K562 (cell line): ENCODE measurements at regions not wholly inside any gene's neighbourhood (a gene's known extent, or its start where the extent isn't known, plus 50 kb on each side); places are given as distances from the start of the nearest gene placed in this dataset.

Source experiments
- ATAC-seq: fragments of 200-7000 bp; cut with Tn5 transposase; 3 replicates; pipeline ENCODE4 v1.9.1; 2020; ENCODE audit warnings: moderate library complexity
- BruUV-seq: library from RNA; stranded (reverse); fragments of 400-500 nt; replicated peaks from 2 replicates; lab custom pipeline; 2021; lab: Mats Ljungman, UMichigan
- CTCF ChIA-PET: fragments of 300-600 bp; formaldehyde crosslinking; extraction: SDS; loops from one replicate; lab custom pipeline; 2021; ENCODE audit warnings: low intra/inter-chr PET ratio; lab: Yijun Ruan, JAX
- POLR2A ChIA-PET: fragments of 300-600, 350-650 bp; sonication (Branson Sonifier 250); formaldehyde crosslinking; extraction: SDS; loops from one replicate; lab custom pipeline; 2021; ENCODE audit warnings: antibody characterized with exemption, inconsistent platforms; lab: Yijun Ruan, JAX
- DNase-seq, 4 experiments: peaks; one replicate each; pipeline versions ENCODE4 v3.0.0 to v3.0.0-alpha.2; 2011 to 2018; ENCODE audit warnings: low spot score in 3 of 4, mixed read lengths in 3 of 4; ENCODE audit errors: extremely low read depth in 1 of 4
- FAIRE-seq: peaks from 2 replicates; lab custom pipeline; 2011; peaks lifted over from hg19 to GRCh38; lab: Jason Lieb, UNC
- H2AFZ ChIP-seq: 2 replicates; pipeline ENCODE4 v1.6.0; 2011; ENCODE audit warnings: low read depth, low read length, control low read depth, inconsistent platforms
- H3K27ac ChIP-seq: fragments of 200-600 bp; 3 replicates; pipeline ENCODE4 v1.8.0; 2011; ENCODE audit warnings: low read depth, mild to moderate bottlenecking, control low read depth, inconsistent platforms, low read length, moderate library complexity, mixed read lengths; ENCODE audit errors: extremely low read depth
- H3K27me3 ChIP-seq, 2 experiments: fragments of 300-600 bp in 1 of 2; 2 replicates in 1 of 2; 3 replicates in 1 of 2; pipeline versions ENCODE4 v1.6.0 to v1.8.0; 2011; ENCODE audit warnings: inconsistent platforms in 2 of 2, low read length in 2 of 2, mild to moderate bottlenecking in 1 of 2, mixed read lengths in 1 of 2, moderate library complexity in 1 of 2; ENCODE audit not compliant: control insufficient read depth in 2 of 2, insufficient read depth in 2 of 2
- H3K36me3 ChIP-seq: fragments of 300-600 bp; 3 replicates; pipeline ENCODE4 v1.8.0; 2011; ENCODE audit warnings: mild to moderate bottlenecking, low read length, inconsistent platforms; ENCODE audit not compliant: control insufficient read depth, insufficient read depth
- H3K4me1 ChIP-seq, 2 experiments: fragments of 200-600 bp in 1 of 2; replicated peaks in 1 of 2; 2 replicates in 1 of 2; 3 replicates in 1 of 2; pipeline versions ENCODE4 v1.5.1 to v1.8.0; 2011; ENCODE audit warnings: inconsistent platforms in 2 of 2, low read length in 2 of 2, mild to moderate bottlenecking in 1 of 2, mixed read lengths in 1 of 2, moderate library complexity in 1 of 2; ENCODE audit not compliant: control insufficient read depth in 2 of 2, insufficient read depth in 2 of 2
- H3K4me2 ChIP-seq: 2 replicates; pipeline ENCODE4 v1.6.1; 2011; ENCODE audit warnings: low read length, control low read depth, inconsistent platforms, mixed read lengths; ENCODE audit not compliant: insufficient read depth
- H3K4me3 ChIP-seq: fragments of 200-600 bp; sonication (generic), shearing (Covaris generic); 2 replicates; pipeline ENCODE4 v1.5.1; 2016; ENCODE audit warnings: control low read depth, inconsistent platforms
- H3K79me2 ChIP-seq: fragments of 200-600 bp; 3 replicates; pipeline ENCODE4 v1.8.0; 2011; ENCODE audit warnings: low read length, inconsistent platforms; ENCODE audit not compliant: control insufficient read depth, insufficient read depth
- H3K9ac ChIP-seq, 2 experiments: 2 replicates each; pipeline versions ENCODE4 v1.6.0 to v1.6.1; 2011; ENCODE audit warnings: low read depth in 2 of 2, low read length in 2 of 2, control low read depth in 1 of 2, inconsistent platforms in 1 of 2, mild to moderate bottlenecking in 1 of 2, mixed read lengths in 1 of 2; ENCODE audit not compliant: insufficient read depth in 1 of 2
- H3K9me1 ChIP-seq: one replicate; pipeline ENCODE4 v1.6.0; 2011; ENCODE audit warnings: inconsistent platforms, mild to moderate bottlenecking, low read length, moderate library complexity; ENCODE audit not compliant: control insufficient read depth, insufficient read depth
- H3K9me3 ChIP-seq: replicated peaks from 2 replicates; pipeline ENCODE4 v1.5.1; 2011; ENCODE audit warnings: low read depth, low read length, inconsistent platforms; ENCODE audit not compliant: control insufficient read depth, insufficient read depth
- H4K20me1 ChIP-seq: replicated peaks from 2 replicates; pipeline ENCODE4 v1.6.1; 2011; ENCODE audit warnings: low read length, inconsistent platforms, mixed read lengths; ENCODE audit not compliant: control insufficient read depth, insufficient read depth
- CTCFL ChIP-seq: IDR thresholded peaks from 2 replicates; pipeline ENCODE4 v1.6.1; 2011; ENCODE audit warnings: borderline replicate concordance, low read depth, mild to moderate bottlenecking, moderate library complexity, low read length; ENCODE audit not compliant: insufficient read depth, poor library complexity, severe bottlenecking
- FOSL1 ChIP-seq: fragments of 200-800 bp; sonication (Bioruptor generic); conservative IDR thresholded peaks from 2 replicates; pipeline ENCODE4 v1.6.1; 2016; ENCODE audit warnings: missing genetic modification characterization, missing compliant biosample characterization
- FOXJ3 ChIP-seq: sonication (generic); formaldehyde crosslinking; IDR thresholded peaks from 2 replicates; pipeline ENCODE4 v1.4.0; 2020; ENCODE audit warnings: mild to moderate bottlenecking, missing genetic modification reagents
- HNRNPUL1 ChIP-seq: fragments of 200-400 bp; formaldehyde crosslinking; IDR thresholded peaks from 2 replicates; pipeline ENCODE4 v1.6.1; 2017; ENCODE audit warnings: low read length
- IRF2 ChIP-seq: sonication (generic); formaldehyde crosslinking; IDR thresholded peaks from 2 replicates; pipeline ENCODE4 v1.8.1; 2022; ENCODE audit warnings: mild to moderate bottlenecking, missing genetic modification reagents
- MAFK ChIP-seq: IDR thresholded peaks from 2 replicates; pipeline ENCODE4 v1.6.1; 2011; ENCODE audit warnings: low read length, improper control_type of control experiment
- RBM22 ChIP-seq: fragments of 200-400 bp; formaldehyde crosslinking; IDR thresholded peaks from 2 replicates; pipeline ENCODE4 v1.6.1; 2018; ENCODE audit warnings: low read length, low read depth; ENCODE audit not compliant: poor library complexity, severe bottlenecking
- SMAD2 ChIP-seq: fragments of 150-350 bp; IDR thresholded peaks from 2 replicates; pipeline ENCODE4 v1.6.1; 2014; ENCODE audit warnings: low read depth, mild to moderate bottlenecking, low read length
- SRSF7 ChIP-seq: fragments of 200-400 bp; formaldehyde crosslinking; optimal IDR thresholded peaks from 2 replicates; pipeline ENCODE3; 2017; ENCODE audit warnings: mild to moderate bottlenecking, low read depth, low read length
- THRB ChIP-seq: fragments of 450-650 bp; formaldehyde crosslinking; conservative IDR thresholded peaks from 2 replicates; pipeline ENCODE4 v1.4.0; 2022; ENCODE audit warnings: mild to moderate bottlenecking, missing genetic modification characterization
- ZNF696 ChIP-seq: fragments of 250-450 bp; sonication (Bioruptor Pico); conservative IDR thresholded peaks from 2 replicates; pipeline ENCODE4 v1.4.0; 2020; ENCODE audit warnings: mild to moderate bottlenecking, moderate library complexity
- WGBS: fragments of 100-300 bp; shearing (Covaris generic); methylation state at CpG from one replicate; pipeline ENCODE4 v1.1.6; 2016; ENCODE audit warnings: low coverage, mixed read lengths; ENCODE audit not compliant: insufficient coverage; ENCODE audit errors: missing lambda C conversion rate; 5-methylcytosine and 5-hydroxymethylcytosine counted together
- in situ Hi-C: fragments of 300-500 bp; cut with MboI; formaldehyde crosslinking; loops from 4 replicates; pipeline ENCODE4 v1.15.0; 2018; ENCODE audit warnings: inconsistent platforms, mixed read lengths
- intact Hi-C: fragments of 100-400 bp; cut with micrococcal nuclease; formaldehyde crosslinking; loops from 2 replicates; pipeline ENCODE4 v1.14.2; 2022
- TF ChIP-seq, protein P1 (sequence below): fragments of 250-450 bp; sonication (Bioruptor Pico); IDR thresholded peaks from 2 replicates; pipeline ENCODE4 v1.4.0; 2020; ENCODE audit warnings: borderline replicate concordance

- in situ Hi-C loops (no loop called here), intact Hi-C loops (no loop called here)
- FAIRE-seq (no peak), DNase-seq (no peak), ATAC-seq (no peak)
- H3K27me3 ChIP-seq, result no peaks in the 10 kb centered on the region
- no peak overlapping the region for H2AFZ ChIP-seq
- H3K9me3 ChIP-seq, result no peaks in the 10 kb centered on the region
- CTCF ChIA-PET, result no interaction called here
- no peak overlapping the region for H3K4me2 ChIP-seq
- H3K79me2 ChIP-seq, result no peaks in the 10 kb centered on the region
- no peaks in the 10 kb centered on the region for H3K36me3 ChIP-seq
- no peaks in the 10 kb centered on the region for H3K9me1 ChIP-seq
- H4K20me1 ChIP-seq, result no peaks in the 10 kb centered on the region
- H3K4me3 ChIP-seq, result no peak overlapping the region
- no peak overlapping the region for H3K27ac ChIP-seq
- BruUV-seq, result no TSS peak
- WGBS, result 0% methylated on average over 3 of the region's 3 CpGs
- POLR2A ChIA-PET, result no interaction called here
- no peak for TF ChIP-seq SRSF7
- TF ChIP-seq IRF2 (CRISPR knock-in tag), result no peak
- no peak overlapping the region for H3K9ac ChIP-seq
- H3K4me1 ChIP-seq, result no peaks in the 10 kb centered on the region
Measured at GRCh38 chr12:105547786-105548185, 217.3 kb downstream of the C12orf75 start.

GRCh38 chr12:105548626-105549025 lies 218.1 kb downstream of the C12orf75 start:
- DNase-seq, result no peak
- ChIA-PET POLR2A (interaction anchor here (0.6 kb wide), 1 partner anchor 92 kb away, joined by 3 read pairs; no protein-coding TSS in a partner anchor), CTCF (no interaction called here)
- H3K9ac ChIP-seq, result no peak overlapping the region
- no peak overlapping the region for H3K4me3 ChIP-seq
- H3K36me3 ChIP-seq, result no peaks in the 10 kb centered on the region
- no peak for FAIRE-seq
- in situ Hi-C loops, result no loop called here
- WGBS, result 0% methylated on average over 3 of the region's 3 CpGs
- no peaks in the 10 kb centered on the region for H3K27me3 ChIP-seq
- H4K20me1 ChIP-seq, result no peaks in the 10 kb centered on the region
- no peaks in the 10 kb centered on the region for H3K9me3 ChIP-seq
- H2AFZ ChIP-seq, result no peak overlapping the region
- H3K9me1 ChIP-seq, result no peaks in the 10 kb centered on the region
- H3K4me2 ChIP-seq, result no peak overlapping the region
- no peaks in the 10 kb centered on the region for H3K4me1 ChIP-seq
- intact Hi-C loops, result no loop called here
- no TSS peak for BruUV-seq
- no peaks in the 10 kb centered on the region for H3K79me2 ChIP-seq
- no peak overlapping the region for H3K27ac ChIP-seq
- ATAC-seq, result no peak
- TF ChIP-seq RBM22 (no peak), FOSL1 (tag) (no peak), HNRNPUL1 (no peak), SMAD2 (no peak), THRB (CRISPR knock-in tag) (no peak), ZNF696 (CRISPR knock-in tag) (no peak), CTCFL (no peak), FOXJ3 (CRISPR knock-in tag) (no peak), MAFK (no peak)
- TF ChIP-seq, protein P1, sequence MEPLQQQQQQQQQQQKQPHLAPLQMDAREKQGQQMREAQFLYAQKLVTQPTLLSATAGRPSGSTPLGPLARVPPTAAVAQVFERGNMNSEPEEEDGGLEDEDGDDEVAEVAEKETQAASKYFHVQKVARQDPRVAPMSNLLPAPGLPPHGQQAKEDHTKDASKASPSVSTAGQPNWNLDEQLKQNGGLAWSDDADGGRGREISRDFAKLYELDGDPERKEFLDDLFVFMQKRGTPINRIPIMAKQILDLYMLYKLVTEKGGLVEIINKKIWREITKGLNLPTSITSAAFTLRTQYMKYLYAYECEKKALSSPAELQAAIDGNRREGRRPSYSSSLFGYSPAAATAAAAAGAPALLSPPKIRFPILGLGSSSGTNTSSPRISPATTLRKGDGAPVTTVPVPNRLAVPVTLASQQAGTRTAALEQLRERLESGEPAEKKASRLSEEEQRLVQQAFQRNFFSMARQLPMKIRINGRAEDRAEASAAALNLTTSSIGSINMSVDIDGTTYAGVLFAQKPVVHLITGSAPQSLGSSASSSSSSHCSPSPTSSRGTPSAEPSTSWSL, result no peak
